Activated T-cell treated with anti-CD3 and anti-CD28 coated beads, Interleukin-2, amount 50 U/mL, for 72 hours (primary cell): ENCODE measurements at regions not wholly inside any gene's neighbourhood (a gene's known extent, or its start where the extent isn't known, plus 50 kb on each side); places are given as distances from the start of the nearest gene placed in this dataset.
"Not testable (repeated sequence)": the region's sequence is repeated elsewhere in the genome, so short reads cannot be mapped to it uniquely, and the experiment has no call there.

Experiments used
- ATAC-seq, 2 donors: fragments of 150-1000 bp; cut with Tn5 transposase; replicated peaks in 1 of 2; 2 replicates each; pipeline ENCODE4 v1.10.0; 2021; ENCODE audit warnings: moderate library complexity in 2 of 2, mild to moderate bottlenecking in 1 of 2
- DNase-seq, 2 donors: peaks; one replicate each; pipeline ENCODE4 v3.0.0; 2021 to 2022; ENCODE audit warnings: mixed read lengths in 1 of 2
- H3K27ac Mint-ChIP-seq: one replicate; pipeline ENCODE4 v1.8.0; 2022; ENCODE audit warnings: mild to moderate bottlenecking, moderate library complexity, mixed read lengths
- H3K27me3 Mint-ChIP-seq: one replicate; pipeline ENCODE4 v1.8.0; 2022; ENCODE audit warnings: low read depth, mixed read lengths
- H3K36me3 Mint-ChIP-seq, 2 donors: one replicate each; pipeline ENCODE4 v1.8.0; 2022; ENCODE audit warnings: mixed read lengths in 2 of 2, mild to moderate bottlenecking in 1 of 2; ENCODE audit not compliant: insufficient read depth in 2 of 2
- H3K4me1 Mint-ChIP-seq: one replicate; pipeline ENCODE4 v1.8.0; 2022; ENCODE audit warnings: low read depth, mixed read lengths
- H3K4me3 Mint-ChIP-seq, 2 donors: one replicate each; pipeline ENCODE4 v1.8.0; 2022; ENCODE audit warnings: mild to moderate bottlenecking in 2 of 2, mixed read lengths in 2 of 2, moderate library complexity in 2 of 2
- H3K9me3 Mint-ChIP-seq, 2 donors: one replicate each; pipeline ENCODE4 v1.8.0; 2022; ENCODE audit warnings: mixed read lengths in 2 of 2

DNA sequence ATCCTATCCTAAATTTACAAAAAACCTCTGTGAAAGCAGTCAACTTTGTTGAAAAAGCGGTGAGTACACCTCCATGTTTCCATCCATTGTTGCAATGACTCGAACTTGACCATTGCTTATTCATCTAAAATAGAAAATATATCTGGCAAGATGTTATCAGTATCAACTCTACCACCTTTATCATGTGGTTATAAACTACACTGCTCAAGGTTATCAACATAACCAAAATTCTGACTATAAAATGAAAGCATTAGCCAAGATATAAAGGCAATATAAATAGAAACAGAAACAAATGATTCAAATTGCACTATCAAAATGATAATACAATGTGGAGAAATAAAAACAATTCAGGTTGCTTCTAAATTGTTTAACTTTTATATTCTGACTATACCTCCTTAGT, 150.0 kb downstream of the AVL9 start:
- not testable (repeated sequence) for H3K27ac Mint-ChIP-seq, H3K4me1 Mint-ChIP-seq
- ATAC-seq, result peak; percentile 37 to 51

DNA sequence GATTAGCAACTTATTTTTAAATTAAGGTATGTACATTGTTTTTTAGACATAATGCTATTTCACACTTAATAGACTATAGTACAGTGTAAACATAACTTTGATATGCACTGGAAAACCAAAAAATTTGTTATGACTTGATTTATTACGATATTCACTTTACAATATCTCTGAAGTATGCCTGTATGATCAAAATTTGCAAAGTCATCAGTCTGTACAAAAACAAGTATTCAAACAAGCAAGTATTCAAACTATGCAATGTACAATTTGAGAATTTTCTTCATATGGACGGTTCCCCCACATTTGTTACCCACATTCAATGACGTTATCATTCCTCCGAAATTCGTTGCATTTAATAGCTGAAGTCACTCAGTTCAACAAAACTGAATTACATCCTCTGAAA, 147.9 kb downstream of the AVL9 start:
- H3K4me1 Mint-ChIP-seq, result peaks cover 9% of the 10 kb centered on the region
- no peaks in the 10 kb centered on the region for H3K36me3 Mint-ChIP-seq
- no peak for ATAC-seq
- no peaks in the 10 kb centered on the region for H3K27me3 Mint-ChIP-seq
- H3K27ac Mint-ChIP-seq, result no peak overlapping the region
- no peak for DNase-seq
- H3K4me3 Mint-ChIP-seq, result no peak overlapping the region
- H3K9me3 Mint-ChIP-seq, result no peaks in the 10 kb centered on the region

More for the DNA sequence above, 150.0 kb downstream of the AVL9 start:
- H3K9me3 Mint-ChIP-seq, H3K4me3 Mint-ChIP-seq, DNase-seq, H3K27me3 Mint-ChIP-seq, H3K36me3 Mint-ChIP-seq: not testable (repeated sequence)

DNA sequence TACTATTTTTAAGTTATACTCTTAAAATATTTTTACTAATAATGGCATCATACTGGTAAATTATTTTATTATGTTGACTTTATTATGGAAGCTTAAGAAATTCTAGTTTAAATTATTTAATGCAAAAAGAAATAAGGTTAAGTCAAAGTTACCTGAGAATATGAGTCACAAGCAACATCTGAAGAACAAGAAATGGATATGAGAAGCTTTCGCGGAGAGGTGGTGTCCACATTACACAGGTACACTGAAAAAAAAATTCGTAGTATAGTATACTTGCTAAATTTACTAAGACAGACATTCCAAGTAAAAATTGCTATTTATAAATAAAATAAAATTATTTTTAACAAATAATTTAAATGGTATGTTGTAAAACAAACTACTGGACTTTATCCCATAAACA, 143.8 kb downstream of the AVL9 start:
- no peak for DNase-seq
- ATAC-seq, result no peak
- Mint-ChIP-seq H3K27ac (no peak overlapping the region), H3K27me3 (no peaks in the 10 kb centered on the region), H3K4me1 (peaks cover 9% of the 10 kb centered on the region), H3K36me3 (no peaks in the 10 kb centered on the region), H3K4me3 (no peak overlapping the region), H3K9me3 (no peaks in the 10 kb centered on the region)

DNA sequence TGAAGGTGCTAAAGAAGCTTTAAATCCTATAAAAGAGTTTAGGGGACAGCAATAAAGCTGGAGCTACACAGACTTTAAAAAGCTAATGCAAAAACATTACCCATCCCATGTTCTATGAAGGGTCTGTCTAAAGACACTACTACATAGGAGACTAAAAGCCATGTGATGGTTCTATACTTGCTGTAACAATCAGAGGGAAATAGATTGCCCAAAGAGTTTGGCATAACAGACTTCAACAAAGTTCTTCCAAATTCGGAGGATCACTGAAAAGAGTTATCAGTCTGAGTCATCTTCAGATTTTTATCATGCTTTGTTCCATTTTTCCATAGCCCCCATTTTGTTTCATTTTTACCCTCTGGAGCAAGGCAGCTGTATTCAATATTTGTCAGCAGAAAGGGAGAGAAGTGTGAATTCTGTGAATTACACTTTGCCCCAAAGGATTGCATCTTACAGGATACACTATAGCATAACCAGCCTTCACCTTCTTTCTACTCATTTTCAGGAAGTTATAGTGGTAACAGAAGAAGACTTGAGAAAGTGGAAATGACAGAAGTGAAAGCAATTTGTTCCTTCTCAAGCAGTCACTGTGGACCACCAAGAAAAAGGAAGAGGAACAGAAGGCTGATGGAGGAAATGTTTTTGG, 143.3 kb downstream of the AVL9 start:
- peak overlapping the region; percentile 25 to 41 for H3K4me3 Mint-ChIP-seq
- ATAC-seq, result peak; percentile 62 to 67
- H3K9me3 Mint-ChIP-seq, H3K27ac Mint-ChIP-seq, H3K27me3 Mint-ChIP-seq, H3K36me3 Mint-ChIP-seq, DNase-seq, H3K4me1 Mint-ChIP-seq: not testable (repeated sequence)
